HG03175 (cell line): ENCODE measurements at regions not wholly inside any gene's neighbourhood (a gene's known extent, or its start where the extent isn't known, plus 50 kb on each side); places are given as distances from the start of the nearest gene placed in this dataset.

ENCODE experiments used
- ATAC-seq: cut with Tn5 transposase; IDR thresholded peaks from one replicate; pipeline ENCODE4 v1.9.1; 2021; ENCODE audit warnings: mild to moderate bottlenecking, moderate library complexity; ENCODE audit not compliant: unreplicated experiment

DNA sequence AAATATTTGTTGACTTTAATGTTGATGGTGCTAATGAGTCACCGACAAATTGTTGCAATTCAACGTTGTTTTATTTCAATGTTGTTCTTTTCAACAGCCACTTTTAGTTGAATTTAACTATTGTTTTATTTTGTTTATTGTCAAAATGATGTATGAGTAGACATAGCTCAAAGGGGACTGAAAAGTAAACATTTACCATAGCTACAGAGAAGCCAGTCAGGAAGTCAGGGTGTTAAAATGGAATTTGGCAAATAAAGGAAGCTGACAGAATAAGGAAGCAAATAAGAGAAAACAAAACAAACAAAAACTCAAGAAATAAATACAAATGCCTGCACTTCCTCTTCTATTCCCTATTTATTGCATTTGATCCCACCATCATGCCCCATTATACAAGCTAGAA is 648.4 kb upstream of the HTR2C start:
- no peak for ATAC-seq

DNA sequence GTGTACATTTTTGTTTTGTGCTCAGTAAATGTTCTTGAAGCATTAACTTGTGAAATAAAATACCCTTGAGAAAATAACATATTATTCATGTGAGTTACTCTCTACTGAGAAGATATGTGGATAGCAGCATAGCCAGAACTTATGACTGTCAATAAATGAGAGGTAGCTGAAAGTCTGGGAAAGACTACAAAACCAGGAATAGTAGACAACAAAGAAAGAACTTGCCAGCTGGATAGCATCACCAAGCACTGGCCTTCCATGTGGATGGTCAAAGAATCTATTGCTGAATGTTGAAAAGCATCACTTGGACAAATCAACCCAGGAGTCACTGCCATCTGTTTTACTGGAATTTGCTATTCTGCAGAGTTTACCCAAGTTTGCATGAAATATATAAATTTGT is 650.0 kb upstream of the HTR2C start:
- no peak for ATAC-seq

DNA sequence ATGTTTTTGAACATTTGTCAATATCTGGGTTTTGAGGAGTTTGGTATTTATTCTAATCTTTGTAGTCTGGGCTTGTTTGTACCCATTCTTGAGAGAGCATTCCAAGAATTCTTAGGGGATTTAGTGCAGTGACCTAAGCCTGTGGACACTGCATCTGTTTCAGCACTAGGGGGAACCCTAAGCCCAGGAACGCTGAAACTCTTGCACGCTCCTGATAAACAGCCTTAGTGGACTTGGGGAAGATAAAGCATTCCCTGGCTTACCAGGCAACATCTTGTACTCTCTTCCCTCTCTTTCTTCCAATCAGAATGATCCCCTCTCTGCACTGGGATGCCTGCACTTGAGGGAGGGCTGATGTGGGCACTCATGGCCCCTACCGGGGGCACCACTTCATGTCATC is 654.9 kb upstream of the HTR2C start:
- ATAC-seq, result no peak

DNA sequence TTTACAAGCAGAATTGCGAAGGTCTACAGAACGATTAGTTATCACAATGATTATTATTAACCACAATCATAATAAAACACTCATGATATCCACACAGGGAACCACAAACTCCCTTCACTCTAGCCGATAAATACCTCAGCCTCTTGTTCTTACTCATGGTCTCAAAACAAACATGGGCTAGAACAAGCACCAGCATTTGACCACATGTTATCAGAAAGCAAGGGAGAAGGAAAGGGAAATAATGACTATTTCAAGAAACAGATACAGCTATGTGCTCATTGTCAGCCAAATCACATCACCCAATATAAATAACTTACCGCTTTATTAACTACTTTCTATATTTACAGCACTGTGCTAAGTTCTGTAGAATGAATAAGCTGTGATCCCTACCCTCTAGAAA is 663.2 kb upstream of the HTR2C start:
- no peak for ATAC-seq

DNA sequence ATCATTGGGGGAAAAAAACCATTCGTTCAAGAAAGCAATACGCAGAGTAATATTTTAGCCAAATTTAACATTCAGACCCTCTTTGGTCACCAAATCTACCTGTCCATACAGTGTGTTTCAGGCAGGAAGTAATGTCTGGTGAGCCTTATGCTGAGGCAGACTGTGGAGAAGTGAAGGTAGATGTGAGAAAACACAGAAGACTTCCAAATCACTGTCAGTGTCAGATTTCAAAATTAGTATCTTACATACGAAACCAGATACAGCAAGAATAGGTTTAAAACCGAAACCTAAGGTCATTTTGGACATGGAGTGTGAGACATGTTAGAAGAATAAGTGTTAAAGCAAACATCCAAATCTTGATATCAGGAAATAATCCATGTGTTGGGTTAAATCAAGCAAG is 664.5 kb upstream of the HTR2C start:
- ATAC-seq, result no peak

DNA sequence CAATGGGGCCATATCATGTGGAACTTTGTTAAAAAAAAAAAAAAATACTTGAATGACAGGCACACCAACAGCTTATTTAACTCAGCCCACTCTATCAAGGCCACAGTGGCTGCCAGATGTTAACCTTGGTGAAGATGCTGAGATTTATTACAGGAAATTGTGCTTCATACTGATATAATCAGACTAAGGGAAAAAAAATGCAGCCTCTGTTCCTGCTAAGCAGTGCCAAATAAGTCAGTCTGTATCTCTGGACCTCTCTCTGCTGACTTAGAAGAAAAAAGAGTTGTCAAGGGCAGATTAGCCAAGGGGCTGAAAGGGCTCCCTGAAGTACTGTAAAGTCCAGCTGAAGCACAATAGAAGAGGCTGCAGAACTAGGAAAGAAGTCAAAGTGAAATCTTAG is 677.7 kb upstream of the HTR2C start:
- ATAC-seq, result no peak

DNA sequence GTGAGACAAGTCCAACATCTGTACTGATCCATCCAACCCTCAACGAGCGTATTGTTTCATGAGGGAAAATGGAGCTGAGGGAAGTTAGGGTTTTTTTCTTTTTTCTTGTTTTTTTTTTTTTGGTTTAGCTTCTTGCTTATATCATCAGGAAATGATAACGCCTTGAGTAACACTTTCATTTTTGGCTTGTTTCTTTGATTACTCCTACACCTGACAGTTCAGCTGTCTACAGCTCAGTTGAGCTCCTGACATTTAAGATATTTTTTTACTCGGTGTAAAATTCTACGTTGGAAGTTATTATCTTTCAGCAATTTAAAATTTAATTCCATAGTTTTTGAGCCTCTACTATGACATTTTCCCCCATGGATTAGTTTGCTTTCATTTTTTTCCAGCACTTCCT is 691.0 kb upstream of the HTR2C start:
- ATAC-seq, result no peak

DNA sequence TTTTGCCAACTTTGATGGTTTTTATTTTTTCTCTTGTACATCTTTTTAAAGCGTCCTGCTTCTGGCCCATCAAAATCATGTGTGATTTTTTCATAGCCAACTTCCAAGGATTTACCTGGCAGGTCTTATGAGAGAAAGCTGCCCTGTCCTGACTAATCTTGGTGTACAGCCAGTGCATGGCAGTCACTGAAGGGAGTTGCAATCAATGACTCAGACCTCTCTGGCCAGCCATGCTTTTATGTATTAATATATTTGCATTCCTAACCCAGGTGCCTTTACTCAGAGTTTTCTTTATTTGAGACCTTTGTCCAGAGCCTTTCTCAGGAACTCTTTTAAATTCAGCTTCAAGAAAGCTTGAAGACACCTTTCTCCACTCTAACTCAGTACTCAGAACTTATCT is 691.5 kb upstream of the HTR2C start:
- ATAC-seq, result no peak

DNA sequence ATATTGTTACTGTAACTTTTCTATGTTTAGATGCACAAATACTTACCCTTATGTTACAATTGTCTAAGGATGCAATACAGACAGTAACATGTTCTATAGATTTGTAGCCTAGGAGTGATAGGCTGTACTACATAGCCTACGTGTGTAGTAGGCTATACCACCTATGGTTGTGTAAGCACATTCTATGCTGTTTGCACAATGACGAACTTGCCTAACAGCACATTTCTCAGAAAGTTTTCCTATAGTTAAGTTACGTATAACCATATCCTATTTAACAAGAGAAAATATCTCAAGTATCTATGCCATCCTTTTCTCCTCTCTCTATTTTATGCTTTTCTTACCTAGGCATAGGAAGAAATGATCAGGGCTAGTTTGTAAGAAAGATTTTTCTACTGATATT is 710.8 kb upstream of the HTR2C start:
- no peak for ATAC-seq

DNA sequence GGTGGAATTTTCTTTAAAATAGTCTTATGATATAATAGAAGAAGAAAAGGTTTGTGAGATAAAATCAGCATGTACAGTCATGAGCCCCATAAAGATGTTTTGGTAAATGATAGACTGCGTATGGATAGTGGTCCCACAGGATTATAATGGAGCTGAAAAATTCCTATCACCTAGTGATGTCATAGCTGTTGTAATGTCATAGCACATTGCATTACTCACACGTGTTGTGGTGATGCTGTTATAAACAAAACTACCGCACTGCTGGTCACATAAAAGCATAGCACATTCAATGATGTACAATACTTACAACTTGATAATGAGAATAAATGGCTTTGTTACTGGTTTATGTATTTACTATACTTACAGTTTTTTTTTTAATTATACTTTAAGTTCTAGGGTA is 715.2 kb upstream of the HTR2C start:
- no peak for ATAC-seq

DNA sequence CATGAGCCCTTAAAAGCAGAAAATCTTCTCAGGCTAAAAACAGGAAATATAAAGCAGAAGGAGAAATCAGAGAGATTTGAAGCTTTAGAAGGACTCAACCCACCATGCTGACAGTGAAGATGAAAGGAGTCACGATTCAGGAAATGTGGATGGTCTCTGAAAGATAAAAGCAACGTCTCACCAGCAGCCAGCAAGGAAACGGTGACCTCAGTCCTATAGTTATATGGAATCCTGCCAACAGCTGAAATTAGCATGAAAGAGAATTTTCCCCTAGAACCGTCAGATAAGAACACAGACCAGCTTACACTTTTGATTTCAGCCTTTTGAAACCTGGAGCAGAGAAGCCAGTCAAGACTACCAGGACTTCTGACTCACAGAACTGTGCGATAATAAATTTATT is 715.7 kb upstream of the HTR2C start:
- no peak for ATAC-seq

DNA sequence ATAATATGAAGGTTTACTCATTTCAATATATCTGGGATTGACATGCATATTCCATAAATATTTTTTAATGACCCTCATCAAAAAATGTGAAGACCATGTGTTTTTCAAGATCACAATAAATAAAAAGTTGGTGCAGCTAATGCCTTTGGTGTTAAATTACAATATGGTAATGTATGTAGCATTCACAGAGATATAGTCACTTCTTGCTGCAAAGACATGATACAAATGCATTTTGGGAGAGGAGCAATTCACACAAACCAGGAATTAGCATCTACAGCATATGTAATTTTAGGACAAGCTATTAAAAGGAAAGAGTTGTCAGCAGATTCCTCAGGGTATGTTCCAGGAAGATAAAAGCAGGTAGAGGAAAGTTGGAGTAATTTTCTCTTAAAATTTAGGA is 734.5 kb upstream of the HTR2C start:
- no peak for ATAC-seq

DNA sequence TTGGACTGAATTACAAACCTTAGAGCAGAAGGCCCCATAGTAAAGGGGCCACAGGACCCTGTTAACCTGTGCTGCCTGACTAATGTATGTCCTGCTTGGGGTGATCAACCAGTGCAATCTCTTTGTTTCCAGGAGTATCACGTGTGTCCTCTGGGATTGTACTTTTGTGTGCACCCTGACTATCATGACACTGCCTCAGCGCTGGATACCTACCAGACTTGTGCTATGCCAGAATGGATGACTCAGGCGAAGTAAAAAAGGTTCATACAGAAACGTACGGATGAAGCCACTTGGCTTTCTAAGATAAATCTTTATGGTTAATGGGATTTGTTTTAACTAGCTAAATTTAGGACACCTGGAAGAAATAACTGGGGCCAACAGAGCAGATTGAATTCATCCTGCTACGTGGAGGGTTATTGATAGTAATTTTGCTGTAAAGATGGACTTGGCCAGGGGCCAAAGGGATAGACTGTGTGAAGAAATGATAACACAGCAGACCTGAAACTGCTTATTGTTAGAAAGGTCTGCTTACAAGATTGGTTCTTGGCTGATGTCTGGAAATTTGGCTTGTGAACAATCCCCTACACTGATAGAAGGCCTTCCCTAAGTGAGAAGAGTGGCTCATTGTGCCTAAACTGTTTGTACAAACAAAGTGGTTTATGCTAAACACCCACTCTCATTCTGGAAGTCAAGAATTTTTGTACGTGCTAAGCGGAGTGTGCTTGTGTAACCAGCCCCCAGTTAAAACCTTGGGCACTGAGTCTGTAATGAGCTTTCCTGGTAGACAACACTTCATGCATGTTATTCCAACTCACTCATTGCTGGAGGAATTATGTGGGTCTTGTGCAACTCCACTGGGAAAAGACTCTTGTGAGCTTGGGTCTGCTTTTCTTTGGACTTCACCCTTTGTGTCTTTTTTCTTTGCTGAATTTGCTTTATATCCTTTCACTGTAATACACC is 750.5 kb upstream of the HTR2C start:
- no peak for ATAC-seq

DNA sequence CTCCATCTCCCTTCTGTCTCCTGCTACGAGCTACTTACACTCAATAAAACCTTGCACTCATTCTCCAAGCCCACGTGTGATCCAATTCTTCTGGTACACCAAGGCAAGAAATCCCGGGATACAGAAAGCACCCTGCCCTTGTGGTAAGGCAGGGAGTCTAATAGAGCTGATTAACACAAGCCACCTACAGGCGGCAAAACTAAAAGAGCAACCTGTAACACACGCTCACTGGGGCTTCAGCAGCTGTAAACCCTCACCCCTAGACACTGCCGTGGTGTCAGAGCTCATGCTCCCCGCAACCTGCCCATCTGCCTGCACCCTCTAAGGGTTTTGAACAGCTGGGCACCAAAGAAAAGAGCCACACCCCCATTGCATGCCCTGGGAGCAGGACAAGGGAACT is 755.4 kb upstream of the HTR2C start:
- ATAC-seq, result no peak

DNA sequence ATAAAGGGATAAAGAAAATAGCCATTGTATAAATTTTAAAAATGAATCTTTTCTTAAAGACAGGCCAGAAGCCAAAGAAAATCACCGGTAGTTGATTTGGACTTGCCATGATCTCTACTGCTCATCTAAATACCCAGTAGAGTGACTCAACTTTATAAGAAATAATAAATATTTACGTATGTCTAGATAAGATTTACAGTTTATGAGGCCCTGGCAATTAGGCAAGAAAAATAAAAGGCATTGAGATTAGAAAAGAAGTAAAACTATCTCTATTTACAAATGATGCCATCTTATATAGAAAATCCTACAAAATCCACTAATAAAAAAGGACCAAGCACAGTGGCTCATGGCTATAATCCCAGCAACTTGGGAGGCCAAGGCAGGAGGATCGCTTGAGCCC is 765.5 kb upstream of the HTR2C start:
- no peak for ATAC-seq

DNA sequence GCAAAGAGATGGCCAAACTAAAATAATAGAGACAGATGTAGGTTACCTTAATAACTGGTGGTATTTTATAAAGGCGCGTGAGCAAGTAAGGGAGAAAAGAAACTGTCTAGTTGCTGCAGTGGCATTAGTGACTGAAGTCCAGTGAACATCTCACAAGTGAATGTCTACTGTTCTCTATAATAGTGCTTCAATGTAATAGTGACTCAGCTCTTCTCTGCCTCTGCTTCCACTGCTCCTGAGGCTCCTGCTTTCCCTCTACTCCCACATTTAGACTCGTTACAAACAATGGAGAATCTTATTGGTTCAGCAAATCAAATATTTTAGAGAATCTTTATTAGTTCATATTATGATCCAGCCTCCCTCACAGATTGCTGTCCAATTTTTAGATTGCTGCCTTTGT is 779.1 kb upstream of the HTR2C start:
- ATAC-seq, result no peak

DNA sequence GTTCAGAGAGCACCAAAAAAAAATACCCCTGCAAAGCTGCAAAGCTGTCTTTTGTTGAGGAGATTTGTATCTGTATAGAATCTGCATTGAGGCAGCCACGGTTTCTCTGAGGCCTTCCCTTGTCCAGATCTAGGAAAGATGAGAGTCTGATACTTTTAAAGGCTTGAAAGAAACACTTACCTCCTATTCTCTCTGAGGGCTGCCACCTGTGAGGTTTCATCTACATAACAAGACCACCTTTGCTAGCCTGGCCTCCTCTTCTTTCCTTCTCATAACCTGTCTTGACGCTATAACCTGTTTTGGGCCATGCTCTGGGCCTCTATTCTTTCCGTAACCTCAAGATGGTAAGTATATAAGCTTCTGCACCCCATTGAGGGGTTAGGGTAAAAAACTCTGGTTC is 779.6 kb upstream of the HTR2C start:
- ATAC-seq, result no peak

DNA sequence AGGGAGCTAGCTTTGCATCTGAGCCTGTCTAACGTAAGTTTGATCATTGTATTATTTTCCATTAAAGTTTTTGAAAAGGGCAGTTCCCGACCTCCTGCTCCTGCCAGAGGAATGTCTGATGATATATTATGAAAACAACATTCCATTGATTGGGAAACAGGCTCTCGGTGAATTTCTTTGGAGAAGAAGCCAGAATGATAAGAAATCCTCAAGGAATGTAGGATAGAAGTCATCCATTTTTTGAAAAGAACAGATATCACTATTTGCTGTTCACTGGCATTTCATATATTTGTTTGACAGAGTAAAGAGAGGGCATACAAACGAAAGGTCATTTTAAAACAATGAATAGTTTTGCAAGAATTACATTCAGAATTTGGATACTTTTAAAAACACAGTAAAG is 781.0 kb upstream of the HTR2C start:
- ATAC-seq, result no peak

DNA sequence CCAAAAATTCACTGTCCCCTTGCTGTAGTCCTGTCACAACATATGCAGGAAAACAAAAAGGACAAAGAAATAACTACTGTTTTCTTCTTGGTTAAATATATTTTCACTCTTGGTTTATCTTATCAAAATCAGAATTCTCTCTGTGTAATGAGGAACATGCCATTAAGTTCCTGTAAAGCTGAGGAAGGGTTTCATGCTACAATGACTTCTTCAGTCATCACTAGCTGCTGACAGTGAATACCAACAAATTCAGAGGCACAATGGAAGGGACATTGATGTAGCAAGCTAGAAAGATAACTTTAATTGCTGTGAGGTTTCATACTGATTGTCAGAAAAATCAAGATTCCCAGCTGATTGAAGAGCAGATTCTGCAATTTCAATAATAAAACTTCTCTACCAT is 782.9 kb upstream of the HTR2C start:
- ATAC-seq, result no peak

DNA sequence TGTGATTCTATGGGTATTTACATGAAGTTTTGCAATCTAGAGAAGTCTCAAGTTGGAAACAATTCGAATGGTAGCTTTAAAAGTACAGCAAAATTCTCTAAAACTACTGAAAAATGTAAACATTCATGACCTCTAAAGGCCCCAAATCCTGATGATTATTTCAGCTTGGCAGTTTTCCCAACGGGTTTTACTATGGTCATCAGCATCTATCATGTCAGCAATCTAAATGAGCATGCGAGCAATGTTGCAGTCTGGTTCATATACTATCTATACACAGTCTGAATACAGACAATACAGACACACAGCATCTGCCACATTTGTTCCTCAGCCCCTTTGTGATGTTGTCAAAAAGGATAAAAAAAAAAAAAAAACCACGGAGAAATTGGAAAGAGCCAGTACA is 790.3 kb upstream of the HTR2C start:
- no peak for ATAC-seq

DNA sequence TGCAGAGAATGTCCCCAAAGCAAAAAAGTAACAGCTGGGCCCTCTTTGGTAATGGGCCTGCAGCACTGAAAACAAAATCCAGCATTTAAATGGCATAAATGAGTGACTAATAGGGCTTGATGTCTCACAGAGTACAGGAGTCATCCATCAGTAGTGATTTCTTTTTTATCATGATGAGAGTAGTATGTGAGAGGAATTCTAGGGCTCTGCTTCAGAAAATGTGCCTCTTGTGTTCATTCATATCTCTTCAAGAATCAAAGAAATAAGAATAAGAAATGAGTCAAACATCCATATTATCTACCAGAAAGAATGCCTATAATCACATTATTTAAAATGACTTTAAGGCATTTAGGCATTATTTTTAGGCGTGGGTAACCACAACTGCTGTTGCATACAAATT is 792.9 kb upstream of the HTR2C start:
- no peak for ATAC-seq

DNA sequence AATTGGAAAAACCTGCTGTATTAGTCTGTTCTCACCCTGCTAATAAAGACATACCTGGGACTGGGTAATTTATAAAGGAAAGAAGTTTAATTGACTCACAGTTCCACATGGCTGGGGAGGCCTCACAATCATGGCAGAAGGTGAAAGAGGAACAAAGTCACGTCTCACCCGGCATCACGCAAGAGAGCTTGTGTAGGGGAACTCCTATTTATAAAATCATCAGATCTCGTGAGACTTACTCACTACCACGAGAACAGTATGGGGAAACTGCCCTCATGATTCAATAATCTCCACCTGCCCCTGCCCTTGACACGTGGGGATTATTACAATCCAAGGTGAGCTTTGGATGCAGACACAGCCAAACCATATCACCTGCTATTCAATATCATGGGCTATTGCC is 799.1 kb upstream of the HTR2C start:
- peak; percentile 61 for ATAC-seq

DNA sequence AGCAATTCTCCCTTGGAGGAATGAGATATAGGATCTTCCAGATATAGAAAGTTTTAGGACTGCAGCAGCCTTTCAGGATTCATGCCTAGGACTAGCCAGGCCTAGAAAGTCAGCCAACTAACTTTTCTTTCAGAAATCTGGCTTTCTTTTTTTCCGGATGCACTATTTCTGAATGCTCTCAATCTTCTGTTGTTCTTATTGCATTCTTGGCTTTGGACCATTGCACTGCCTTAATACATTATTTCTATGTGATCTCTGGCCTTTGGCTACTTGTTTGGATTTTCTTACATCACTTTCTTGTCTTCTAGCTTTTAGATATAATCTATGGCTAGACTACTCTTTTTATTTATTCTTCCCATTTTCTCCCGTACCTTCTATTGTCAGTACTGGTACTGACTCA is 813.1 kb upstream of the HTR2C start:
- no peak for ATAC-seq
